ENCODE measurements at regions not wholly inside any gene's neighbourhood (a gene's known extent, or its start where the extent isn't known, plus 50 kb on each side); places are given as distances from the start of the nearest gene placed in this dataset.

GRCh38 chr9:80771555-80772347 lies 917.6 kb downstream of the TLE1 start (continued):
- TF ChIP-seq HIVEP1 (CRISPR knock-in tag; IDR thresholded peaks at IDR 0.05) (no peak), ZNF511 (CRISPR knock-in tag; IDR thresholded peaks at IDR 0.05) (no peak), NR2C1 (IDR thresholded peaks at IDR 0.05) (no peak), NR2C1 (tag; IDR thresholded peaks at IDR 0.05) (no peak), EP400 (IDR thresholded peaks at IDR 0.05) (no peak), ZNF311 (CRISPR knock-in tag; IDR thresholded peaks at IDR 0.05) (no peak), ESRRB (CRISPR knock-in tag; IDR thresholded peaks at IDR 0.05; ENCODE audit: borderline replicate concordance) (no peak)

GRCh38 chr9:80763536-80763935 lies 925.8 kb downstream of the TLE1 start:
- no TSS peak for BruUV-seq (replicated peaks)
- in situ Hi-C loops (cut with MboI) = no loop called here
- FAIRE-seq (no peak), DNase-seq (ENCODE audit: extremely low read depth in 1 of 4, low spot score in 3 of 4) (no peak), ATAC-seq (no peak)
- 0% methylated on average over 4 of the region's 4 CpGs for WGBS (ENCODE audit: insufficient coverage, low coverage, missing lambda C conversion rate)
- Histone ChIP-seq H3K79me2 (ENCODE audit: control insufficient read depth, insufficient read depth, low read length) (no peaks in the 10 kb centered on the region), H4K20me1 (replicated peaks; ENCODE audit: control insufficient read depth, insufficient read depth, low read length) (no peaks in the 10 kb centered on the region), H3K4me3 (no peak overlapping the region), H3K9me1 (ENCODE audit: control insufficient read depth, insufficient read depth, low read length) (no peaks in the 10 kb centered on the region), H3K36me3 (ENCODE audit: control insufficient read depth, insufficient read depth, low read length) (no peaks in the 10 kb centered on the region), H3K4me1 (replicated peaks in 1 of 2; ENCODE audit: control insufficient read depth in 2 of 2, insufficient read depth in 2 of 2, low read length in 2 of 2) (no peaks in the 10 kb centered on the region), H3K4me2 (ENCODE audit: insufficient read depth, low read length) (no peak overlapping the region), H3K9ac (ENCODE audit: insufficient read depth in 1 of 2, low read depth in 2 of 2, low read length in 2 of 2) (no peak overlapping the region), H3K9me3 (replicated peaks; ENCODE audit: control insufficient read depth, insufficient read depth, low read depth, low read length) (no peaks in the 10 kb centered on the region), H3K27me3 (ENCODE audit: control insufficient read depth in 2 of 2, insufficient read depth in 2 of 2, low read length in 2 of 2) (no peaks in the 10 kb centered on the region), H3K27ac (ENCODE audit: extremely low read depth, low read depth, low read length) (no peak overlapping the region), H2AFZ (ENCODE audit: low read depth, low read length) (no peak overlapping the region)
- TF ChIP-seq STAT5A (IDR thresholded peaks at IDR 0.05; ENCODE audit: borderline replicate concordance, low read length) (no peak), ZNF76 (CRISPR knock-in tag; IDR thresholded peaks at IDR 0.05; ENCODE audit: borderline replicate concordance) (no peak)
- intact Hi-C loops (cut with micrococcal nuclease) = no loop called here
- ChIA-PET POLR2A (no interaction called here), CTCF (ENCODE audit: low intra/inter-chr PET ratio) (no interaction called here)
